CD14-positive monocyte (primary cell): ENCODE measurements at regions not wholly inside any gene's neighbourhood (a gene's known extent, or its start where the extent isn't known, plus 50 kb on each side); places are given as distances from the start of the nearest gene placed in this dataset.

Experiments used
- DNase-seq, 3 donors: peaks; one replicate each; pipeline ENCODE4 v3.0.0-alpha.2; 2011 to 2022
- H2AFZ ChIP-seq: 2 replicates; pipeline ENCODE4 v1.6.0; 2012; ENCODE audit warnings: mild to moderate bottlenecking, low read depth, low read length, inconsistent platforms; ENCODE audit not compliant: insufficient read depth, poor library complexity, severe bottlenecking
- H3K27ac ChIP-seq, 2 donors: 1 replicate in 1 of 2; 2 replicates in 1 of 2; pipeline ENCODE4 v1.5.1; 2012 to 2013; ENCODE audit warnings: low read length in 2 of 2, control low read depth in 1 of 2, inconsistent platforms in 1 of 2, low read depth in 1 of 2, mild to moderate bottlenecking in 1 of 2
- H3K27me3 ChIP-seq, 2 donors: one replicate each; pipeline versions ENCODE4 v1.6.0 to v1.6.1; 2011 to 2013; ENCODE audit warnings: low read length in 2 of 2; ENCODE audit not compliant: control insufficient read depth in 2 of 2, insufficient read depth in 2 of 2
- H3K36me3 ChIP-seq, 2 donors: replicated peaks in 1 of 2; 1 replicate in 1 of 2; 2 replicates in 1 of 2; pipeline versions ENCODE4 v1.5.1 to v1.6.1; 2012 to 2013; ENCODE audit warnings: low read length in 2 of 2, control low read depth in 1 of 2, inconsistent platforms in 1 of 2, mild to moderate bottlenecking in 1 of 2; ENCODE audit not compliant: insufficient read depth in 2 of 2, control insufficient read depth in 1 of 2
- H3K4me1 ChIP-seq, 2 donors: 1 replicate in 1 of 2; 2 replicates in 1 of 2; pipeline versions ENCODE4 v1.5.1 to v1.6.1; 2012 to 2013; ENCODE audit warnings: low read length in 2 of 2, control low read depth in 1 of 2, inconsistent platforms in 1 of 2, mild to moderate bottlenecking in 1 of 2, moderate library complexity in 1 of 2; ENCODE audit not compliant: insufficient read depth in 2 of 2, control insufficient read depth in 1 of 2
- H3K4me2 ChIP-seq: replicated peaks from 2 replicates; pipeline ENCODE3; 2012; ENCODE audit warnings: low read length, moderate library complexity, mild to moderate bottlenecking; ENCODE audit not compliant: poor library complexity, severe bottlenecking; ENCODE audit errors: extremely low read depth
- H3K4me3 ChIP-seq, 3 experiments: fragments of 200-600 bp in 1 of 3; sonication (generic) in 1 of 3; replicated peaks in 1 of 3; 1 replicate in 2 of 3; 2 replicates in 1 of 3; pipeline ENCODE4 v1.5.1; 2011 to 2013; ENCODE audit warnings: low read length in 3 of 3, mild to moderate bottlenecking in 3 of 3, control low read depth in 2 of 3, low read depth in 2 of 3, inconsistent platforms in 1 of 3, moderate library complexity in 1 of 3
- H3K79me2 ChIP-seq: 2 replicates; pipeline ENCODE4 v1.6.0; 2012; ENCODE audit warnings: mild to moderate bottlenecking, control low read depth, inconsistent platforms, low read length, moderate library complexity; ENCODE audit not compliant: insufficient read depth
- H3K9ac ChIP-seq: 2 replicates; pipeline ENCODE4 v1.6.0; 2017; ENCODE audit warnings: low read length, mild to moderate bottlenecking; ENCODE audit not compliant: insufficient read depth, poor library complexity, severe bottlenecking
- H3K9me3 ChIP-seq, 2 donors: replicated peaks in 1 of 2; 1 replicate in 1 of 2; 2 replicates in 1 of 2; pipeline versions ENCODE4 v1.5.1 to v1.6.1; 2012 to 2013; ENCODE audit warnings: low read length in 2 of 2, control low read depth in 1 of 2; ENCODE audit not compliant: control insufficient read depth in 1 of 2, insufficient read depth in 1 of 2
- H4K20me1 ChIP-seq: 2 replicates; pipeline ENCODE4 v1.6.0; 2012; ENCODE audit warnings: mild to moderate bottlenecking, low read length, control low read depth, moderate library complexity; ENCODE audit not compliant: insufficient read depth
- H3K27ac Mint-ChIP-seq, 7 donors: one replicate each; pipeline ENCODE4 v1.8.0; 2020; ENCODE audit warnings: mild to moderate bottlenecking in 7 of 7, mixed read lengths in 7 of 7, moderate library complexity in 6 of 7, inconsistent platforms in 2 of 7
- H3K27me3 Mint-ChIP-seq, 3 donors: one replicate each; pipeline ENCODE4 v1.8.0; 2021 to 2022; ENCODE audit warnings: low read depth in 3 of 3, mild to moderate bottlenecking in 3 of 3, mixed read lengths in 3 of 3, moderate library complexity in 3 of 3, inconsistent platforms in 1 of 3
- H3K36me3 Mint-ChIP-seq, 2 donors: one replicate each; pipeline ENCODE4 v1.8.0; 2020; ENCODE audit warnings: mixed read lengths in 2 of 2, inconsistent platforms in 1 of 2, mild to moderate bottlenecking in 1 of 2
- H3K4me1 Mint-ChIP-seq: one replicate; pipeline ENCODE4 v1.8.0; 2020; ENCODE audit warnings: mild to moderate bottlenecking, mixed read lengths
- H3K4me3 Mint-ChIP-seq, 2 donors: one replicate each; pipeline ENCODE4 v1.8.0; 2020; ENCODE audit warnings: mild to moderate bottlenecking in 2 of 2, mixed read lengths in 2 of 2, moderate library complexity in 1 of 2
- H3K9me3 Mint-ChIP-seq, 7 donors: one replicate each; pipeline ENCODE4 v1.8.0; 2020 to 2022; ENCODE audit warnings: mixed read lengths in 7 of 7, mild to moderate bottlenecking in 6 of 7, moderate library complexity in 6 of 7, inconsistent platforms in 2 of 7
- CTCF ChIP-seq: fragments of 200-600 bp; IDR thresholded peaks from one replicate; pipeline ENCODE4 v1.8.0; 2022; ENCODE audit warnings: antibody characterized with exemption, mild to moderate bottlenecking
- WGBS: methylation state at CpG from one replicate; pipeline ENCODE4 v1.1.5; 2013; ENCODE audit warnings: missing lambda C conversion rate; ENCODE audit not compliant: insufficient coverage; 5-methylcytosine and 5-hydroxymethylcytosine counted together
- intact Hi-C, 2 donors: fragments of 100-400 bp; cut with micrococcal nuclease; formaldehyde crosslinking; loops; one replicate each; pipeline versions ENCODE4 v1.15.0 to v1.15.1; 2023

- TF ChIP-seq CTCF = no peak
- intact Hi-C loops = no loop called here
- Mint-ChIP-seq H3K4me1 (no peaks in the 10 kb centered on the region), H3K27me3 (peaks cover 2 to 7% (median 6%) of the 10 kb centered on the region in 3 donors), H3K4me3 (no peak overlapping the region), H3K9me3 (peaks cover 0 to 15% (median 2%) of the 10 kb centered on the region in 7 donors), H3K36me3 (no peaks in the 10 kb centered on the region), H3K27ac (no peak overlapping the region)
- DNase-seq = no peak
- no peak overlapping the region for H3K9ac ChIP-seq
- H3K36me3 ChIP-seq = no peaks in the 10 kb centered on the region
- WGBS = 93% methylated on average over 2 of the region's 4 CpGs
- no peak overlapping the region for H3K4me3 ChIP-seq
- no peaks in the 10 kb centered on the region for H3K79me2 ChIP-seq
- H4K20me1 ChIP-seq = no peaks in the 10 kb centered on the region
- no peak overlapping the region for H2AFZ ChIP-seq
- no peak overlapping the region for H3K4me2 ChIP-seq
- peaks cover 0 to 5% of the 10 kb centered on the region in 2 donors for H3K9me3 ChIP-seq
- H3K4me1 ChIP-seq = no peaks in the 10 kb centered on the region
- peaks cover 0 to 2% of the 10 kb centered on the region in 2 donors for H3K27me3 ChIP-seq
- H3K27ac ChIP-seq = no peak overlapping the region
These were observed 98.3 kb upstream of the SLC6A11 start for GRCh38 chr3:10717756-10718155.

GRCh38 chr3:10721101-10721500, 94.9 kb upstream of the SLC6A11 start:
- H3K27ac ChIP-seq = no peak overlapping the region
- intact Hi-C loops = no loop called here
- no peaks in the 10 kb centered on the region for H4K20me1 ChIP-seq
- TF ChIP-seq CTCF = no peak
- Mint-ChIP-seq H3K27me3 (peaks cover 10 to 14% (median 11%) of the 10 kb centered on the region in 3 donors), H3K36me3 (no peaks in the 10 kb centered on the region), H3K4me1 (no peaks in the 10 kb centered on the region), H3K4me3 (no peak overlapping the region), H3K9me3 (peaks cover 0 to 1% (median 0%) of the 10 kb centered on the region in 7 donors), H3K27ac (no peak overlapping the region)
- no peak overlapping the region for H3K4me2 ChIP-seq
- H3K4me3 ChIP-seq = no peak overlapping the region
- no peaks in the 10 kb centered on the region for H3K79me2 ChIP-seq
- WGBS = 45% methylated on average over 2 of the region's 5 CpGs
- no peaks in the 10 kb centered on the region for H3K36me3 ChIP-seq
- H2AFZ ChIP-seq = no peak overlapping the region
- H3K27me3 ChIP-seq = no peaks in the 10 kb centered on the region
- no peaks in the 10 kb centered on the region for H3K9me3 ChIP-seq
- H3K9ac ChIP-seq = no peak overlapping the region
- no peaks in the 10 kb centered on the region for H3K4me1 ChIP-seq
- DNase-seq = no peak
